Stomach (tissue), 4 donors: ENCODE measurements at regions not wholly inside any gene's neighbourhood (a gene's known extent, or its start where the extent isn't known, plus 50 kb on each side); places are given as distances from the start of the nearest gene placed in this dataset.
"Not testable (repeated sequence)": the region's sequence is repeated elsewhere in the genome, so short reads cannot be mapped to it uniquely, and the experiment has no call there.

Source experiments
- POLR2A ChIP-seq, 4 donors: fragments of 450-650 bp; IDR thresholded peaks; one replicate each; pipeline ENCODE4 v1.6.1; 2016; ENCODE audit warnings: antibody characterized with exemption in 4 of 4, control low read depth in 2 of 4, mild to moderate bottlenecking in 1 of 4, moderate library complexity in 1 of 4
- POLR2AphosphoS5 ChIP-seq, 3 donors: sonication (generic); formaldehyde crosslinking; IDR thresholded peaks; one replicate each; pipeline ENCODE4 v1.6.1; 2016; ENCODE audit warnings: antibody characterized with exemption in 3 of 3
- TF ChIP-seq, protein P1 (sequence below), 7 experiments: fragments of 450-650 bp in 4 of 7; fragments of 200-600 bp in 3 of 7; sonication (generic) in 3 of 7; IDR thresholded peaks; one replicate each; pipeline ENCODE4 v1.5.1; 2016 to 2019; ENCODE audit warnings: antibody characterized with exemption in 7 of 7, control low read depth in 2 of 7, mild to moderate bottlenecking in 1 of 7

GRCh38 chr10:4597898-4598297 lies 228.1 kb upstream of the AKR1E2 start:
- not testable (repeated sequence) for TF ChIP-seq POLR2A, POLR2AphosphoS5 (IDR thresholded peaks at IDR 0.05)
- TF ChIP-seq, protein P1, sequence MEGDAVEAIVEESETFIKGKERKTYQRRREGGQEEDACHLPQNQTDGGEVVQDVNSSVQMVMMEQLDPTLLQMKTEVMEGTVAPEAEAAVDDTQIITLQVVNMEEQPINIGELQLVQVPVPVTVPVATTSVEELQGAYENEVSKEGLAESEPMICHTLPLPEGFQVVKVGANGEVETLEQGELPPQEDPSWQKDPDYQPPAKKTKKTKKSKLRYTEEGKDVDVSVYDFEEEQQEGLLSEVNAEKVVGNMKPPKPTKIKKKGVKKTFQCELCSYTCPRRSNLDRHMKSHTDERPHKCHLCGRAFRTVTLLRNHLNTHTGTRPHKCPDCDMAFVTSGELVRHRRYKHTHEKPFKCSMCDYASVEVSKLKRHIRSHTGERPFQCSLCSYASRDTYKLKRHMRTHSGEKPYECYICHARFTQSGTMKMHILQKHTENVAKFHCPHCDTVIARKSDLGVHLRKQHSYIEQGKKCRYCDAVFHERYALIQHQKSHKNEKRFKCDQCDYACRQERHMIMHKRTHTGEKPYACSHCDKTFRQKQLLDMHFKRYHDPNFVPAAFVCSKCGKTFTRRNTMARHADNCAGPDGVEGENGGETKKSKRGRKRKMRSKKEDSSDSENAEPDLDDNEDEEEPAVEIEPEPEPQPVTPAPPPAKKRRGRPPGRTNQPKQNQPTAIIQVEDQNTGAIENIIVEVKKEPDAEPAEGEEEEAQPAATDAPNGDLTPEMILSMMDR (IDR thresholded peaks at IDR 0.05), result not testable (repeated sequence)
